Right atrium auricular region (tissue), 2 donors: ENCODE measurements at regions not wholly inside any gene's neighbourhood (a gene's known extent, or its start where the extent isn't known, plus 50 kb on each side); places are given as distances from the start of the nearest gene placed in this dataset.

Experiments
- DNase-seq: peaks from one replicate; pipeline ENCODE4 v3.0.0-alpha.2; 2019; ENCODE audit warnings: low spot score
- H3K27ac ChIP-seq, 2 donors: fragments of 200-600 bp; sonication (generic); 1 replicate in 1 of 2; 2 replicates in 1 of 2; pipeline ENCODE4 v1.5.1; 2016 to 2019
- H3K27me3 ChIP-seq, 2 donors: fragments of 200-600 bp; sonication (generic); one replicate each; pipeline versions ENCODE4 v1.5.1 to v1.6.0; 2017 to 2019
- H3K36me3 ChIP-seq: fragments of 200-600 bp; sonication (generic); one replicate; pipeline ENCODE4 v1.5.1; 2016
- H3K4me1 ChIP-seq, 2 donors: fragments of 200-600 bp; sonication (generic); one replicate each; pipeline versions ENCODE4 v1.5.1 to v1.6.0; 2017 to 2019
- H3K4me3 ChIP-seq, 2 donors: fragments of 200-600 bp; sonication (generic); 1 replicate in 1 of 2; 2 replicates in 1 of 2; pipeline ENCODE4 v1.5.1; 2017 to 2019; ENCODE audit warnings: mild to moderate bottlenecking in 1 of 2, moderate library complexity in 1 of 2
- H3K9me3 ChIP-seq, 2 donors: fragments of 200-600 bp; sonication (generic); one replicate each; pipeline ENCODE4 v1.5.1; 2019
- TF ChIP-seq, protein P1 (sequence below), 2 donors: fragments of 200-600 bp; sonication (generic); IDR thresholded peaks; one replicate each; pipeline ENCODE4 v1.5.1; 2019; ENCODE audit warnings: antibody characterized with exemption in 2 of 2

DNA sequence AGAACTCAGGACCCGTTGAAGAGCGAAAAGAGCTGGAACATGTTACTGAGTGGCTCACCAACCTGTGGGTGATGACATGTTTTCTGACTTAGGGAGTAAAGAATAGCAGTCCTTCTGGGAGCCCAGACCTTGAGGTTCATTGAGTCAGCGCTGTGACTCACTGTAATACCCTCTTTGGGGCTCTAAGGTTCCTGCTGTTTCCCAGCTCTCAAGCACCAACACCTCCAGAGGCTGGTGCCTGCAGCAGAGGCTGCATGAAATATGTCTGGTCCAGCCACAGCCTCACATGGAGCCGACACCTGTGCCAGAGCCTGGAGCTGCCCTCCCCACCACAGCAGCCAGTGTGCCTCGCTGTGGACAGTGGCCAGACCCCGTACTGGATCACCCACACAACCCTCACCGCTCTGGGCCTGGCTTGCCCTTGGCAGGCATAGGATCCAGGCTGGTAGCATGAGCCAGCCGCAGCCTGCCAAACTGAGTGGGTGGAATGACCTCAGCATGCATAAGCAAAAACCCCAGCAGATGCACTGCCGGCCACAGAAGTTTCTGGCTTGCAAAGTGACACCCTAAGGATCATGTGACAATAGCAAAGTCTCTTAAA lies 143.5 kb upstream of the MRPS30 start:
- Histone ChIP-seq H3K4me1 (no peaks in the 10 kb centered on the region), H3K36me3 (no peaks in the 10 kb centered on the region), H3K27ac (no peak overlapping the region), H3K27me3 (no peaks in the 10 kb centered on the region), H3K9me3 (no peaks in the 10 kb centered on the region), H3K4me3 (no peak overlapping the region)
- DNase-seq = no peak
- TF ChIP-seq, protein P1, sequence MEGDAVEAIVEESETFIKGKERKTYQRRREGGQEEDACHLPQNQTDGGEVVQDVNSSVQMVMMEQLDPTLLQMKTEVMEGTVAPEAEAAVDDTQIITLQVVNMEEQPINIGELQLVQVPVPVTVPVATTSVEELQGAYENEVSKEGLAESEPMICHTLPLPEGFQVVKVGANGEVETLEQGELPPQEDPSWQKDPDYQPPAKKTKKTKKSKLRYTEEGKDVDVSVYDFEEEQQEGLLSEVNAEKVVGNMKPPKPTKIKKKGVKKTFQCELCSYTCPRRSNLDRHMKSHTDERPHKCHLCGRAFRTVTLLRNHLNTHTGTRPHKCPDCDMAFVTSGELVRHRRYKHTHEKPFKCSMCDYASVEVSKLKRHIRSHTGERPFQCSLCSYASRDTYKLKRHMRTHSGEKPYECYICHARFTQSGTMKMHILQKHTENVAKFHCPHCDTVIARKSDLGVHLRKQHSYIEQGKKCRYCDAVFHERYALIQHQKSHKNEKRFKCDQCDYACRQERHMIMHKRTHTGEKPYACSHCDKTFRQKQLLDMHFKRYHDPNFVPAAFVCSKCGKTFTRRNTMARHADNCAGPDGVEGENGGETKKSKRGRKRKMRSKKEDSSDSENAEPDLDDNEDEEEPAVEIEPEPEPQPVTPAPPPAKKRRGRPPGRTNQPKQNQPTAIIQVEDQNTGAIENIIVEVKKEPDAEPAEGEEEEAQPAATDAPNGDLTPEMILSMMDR (IDR thresholded peaks at IDR 0.05) = no peak

DNA sequence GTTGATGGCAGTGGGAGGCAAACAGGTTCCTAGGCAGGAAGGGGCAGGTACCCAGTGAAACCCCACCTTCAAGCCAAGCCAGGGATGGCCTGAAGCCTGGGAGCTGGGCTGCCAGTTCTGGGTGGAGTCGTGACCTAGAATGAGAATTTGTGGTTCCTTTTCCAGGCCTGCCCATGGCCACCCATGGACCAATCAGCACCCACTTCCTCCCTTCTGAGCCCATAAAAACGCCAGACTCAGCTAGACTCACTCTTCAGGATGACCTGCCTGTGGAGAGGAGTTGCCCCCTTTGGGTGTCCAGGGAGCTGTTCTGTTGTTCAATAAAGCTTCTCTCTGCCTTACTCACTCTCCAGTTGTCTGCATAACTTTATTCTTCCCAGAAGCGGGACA lies 144.0 kb upstream of the MRPS30 start:
- no peaks in the 10 kb centered on the region for H3K9me3 ChIP-seq
- no peaks in the 10 kb centered on the region for H3K36me3 ChIP-seq
- H3K4me1 ChIP-seq = no peaks in the 10 kb centered on the region
- DNase-seq = no peak
- TF ChIP-seq, protein P1 (IDR thresholded peaks at IDR 0.05) = no peak
- H3K27ac ChIP-seq = no peak overlapping the region
- no peak overlapping the region for H3K4me3 ChIP-seq
- no peaks in the 10 kb centered on the region for H3K27me3 ChIP-seq

- no peak overlapping the region for H3K4me3 ChIP-seq
- H3K27me3 ChIP-seq = no peaks in the 10 kb centered on the region
- no peaks in the 10 kb centered on the region for H3K4me1 ChIP-seq
- no peaks in the 10 kb centered on the region for H3K36me3 ChIP-seq
- no peaks in the 10 kb centered on the region for H3K9me3 ChIP-seq
- no peak for DNase-seq
- no peak overlapping the region for H3K27ac ChIP-seq
- TF ChIP-seq, protein P1 (IDR thresholded peaks at IDR 0.05) = no peak
Observed at GRCh38 chr5:44663991-44664710, 144.6 kb upstream of the MRPS30 start.

GRCh38 chr5:44661851-44662250 lies 146.9 kb upstream of the MRPS30 start:
- Histone ChIP-seq H3K27me3 (no peaks in the 10 kb centered on the region), H3K4me3 (no peak overlapping the region), H3K4me1 (no peaks in the 10 kb centered on the region), H3K27ac (no peak overlapping the region), H3K36me3 (no peaks in the 10 kb centered on the region), H3K9me3 (peaks cover 0 to 1% of the 10 kb centered on the region in 2 donors)
- no peak for DNase-seq
- TF ChIP-seq, protein P1 (IDR thresholded peaks at IDR 0.05) = no peak

GRCh38 chr5:44660251-44660650 lies 148.5 kb upstream of the MRPS30 start:
- no peaks in the 10 kb centered on the region for H3K27me3 ChIP-seq
- no peak for DNase-seq
- no peak overlapping the region for H3K27ac ChIP-seq
- TF ChIP-seq, protein P1 (IDR thresholded peaks at IDR 0.05) = no peak
- peaks cover 0 to 9% of the 10 kb centered on the region in 2 donors for H3K9me3 ChIP-seq
- no peaks in the 10 kb centered on the region for H3K4me1 ChIP-seq
- H3K36me3 ChIP-seq = no peaks in the 10 kb centered on the region
- no peak overlapping the region for H3K4me3 ChIP-seq
